Heart left ventricle (tissue), 13 donors: ENCODE measurements at regions not wholly inside any gene's neighbourhood (a gene's known extent, or its start where the extent isn't known, plus 50 kb on each side); places are given as distances from the start of the nearest gene placed in this dataset.

Source experiments
- POLR2A ChIP-seq, 2 donors: fragments of 450-650 bp; IDR thresholded peaks; one replicate each; pipeline ENCODE4 v1.6.1; 2017; ENCODE audit warnings: antibody characterized with exemption in 2 of 2, mild to moderate bottlenecking in 2 of 2, moderate library complexity in 2 of 2
- TF ChIP-seq, protein P1 (sequence below), 12 donors: fragments of 200-600 bp; sonication (generic) in 4 of 12; IDR thresholded peaks; one replicate each; pipeline versions ENCODE4 v1.5.0 to v1.8.0; 2018 to 2022; ENCODE audit warnings: antibody characterized with exemption in 12 of 12, mild to moderate bottlenecking in 5 of 12
- donor health status: ischemic (EF 13 %, LVEDD 7.1; RV severe dilation, severe dysfunction).
- donor health status: DM: no; HTN: yes; CAD: no.
- donor health status: DM: no; HTN: no; CAD: no.
- donor health status: ischemic (EF 25% LVEDD 6.9; RV normal size, moderate dysfunction).
- donor health status: ischemic (EF 25% LVEDD 5.7; RV mildly dilated, moderate dysfunction).
- donor health status: ischemic (EF 35%, LVEDD 5.7; RV mildly dilated, moderate dysfunction).
- donor health status: nonischemic (EF 11% LVEDD 7.7; RV severe dilation, severe dysfunction).
- donor health status: DM: yes; HTN: yes; CAD: no.
- donor health status: PGD.
- donor health status: ischemic (EF 29% LVEDD 5.4; RV normal size, mild dysfunction).
- donor health status: nonischemic (EF 23%, LVEDD 6.1; RV moderate dilation, normal function).

DNA sequence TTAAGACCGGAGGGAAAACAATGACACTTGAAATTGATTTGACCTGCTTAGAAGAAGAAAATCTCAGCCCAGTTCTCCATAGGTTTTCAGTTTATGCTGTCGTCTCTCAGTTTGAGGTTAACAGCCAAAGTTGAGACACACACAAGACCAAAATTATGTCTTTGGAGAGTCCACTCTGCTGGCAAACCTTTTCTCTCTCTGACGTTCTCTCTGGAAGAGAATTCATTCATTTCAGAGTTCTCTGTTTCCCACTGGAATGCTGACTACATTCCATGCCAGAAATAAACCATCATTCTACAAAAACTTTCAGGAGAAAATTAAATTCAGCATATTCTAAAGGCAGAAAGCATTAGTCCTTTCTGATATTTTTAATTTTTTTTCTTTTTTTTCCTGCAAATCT is 155.2 kb downstream of the TFAP2A start:
- TF ChIP-seq, protein P1, sequence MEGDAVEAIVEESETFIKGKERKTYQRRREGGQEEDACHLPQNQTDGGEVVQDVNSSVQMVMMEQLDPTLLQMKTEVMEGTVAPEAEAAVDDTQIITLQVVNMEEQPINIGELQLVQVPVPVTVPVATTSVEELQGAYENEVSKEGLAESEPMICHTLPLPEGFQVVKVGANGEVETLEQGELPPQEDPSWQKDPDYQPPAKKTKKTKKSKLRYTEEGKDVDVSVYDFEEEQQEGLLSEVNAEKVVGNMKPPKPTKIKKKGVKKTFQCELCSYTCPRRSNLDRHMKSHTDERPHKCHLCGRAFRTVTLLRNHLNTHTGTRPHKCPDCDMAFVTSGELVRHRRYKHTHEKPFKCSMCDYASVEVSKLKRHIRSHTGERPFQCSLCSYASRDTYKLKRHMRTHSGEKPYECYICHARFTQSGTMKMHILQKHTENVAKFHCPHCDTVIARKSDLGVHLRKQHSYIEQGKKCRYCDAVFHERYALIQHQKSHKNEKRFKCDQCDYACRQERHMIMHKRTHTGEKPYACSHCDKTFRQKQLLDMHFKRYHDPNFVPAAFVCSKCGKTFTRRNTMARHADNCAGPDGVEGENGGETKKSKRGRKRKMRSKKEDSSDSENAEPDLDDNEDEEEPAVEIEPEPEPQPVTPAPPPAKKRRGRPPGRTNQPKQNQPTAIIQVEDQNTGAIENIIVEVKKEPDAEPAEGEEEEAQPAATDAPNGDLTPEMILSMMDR (IDR thresholded peaks at IDR 0.05), result no peak
- TF ChIP-seq POLR2A (IDR thresholded peaks at IDR 0.05), result no peak
